ENCODE measurements at regions not wholly inside any gene's neighbourhood (a gene's known extent, or its start where the extent isn't known, plus 50 kb on each side); places are given as distances from the start of the nearest gene placed in this dataset.

- TF ChIP-seq SIN3A (IDR thresholded peaks at IDR 0.05; ENCODE audit: borderline replicate concordance, low read depth, low read length) (no peak), CHD2 (IDR thresholded peaks at IDR 0.05; ENCODE audit: low read length, partially characterized antibody) (no peak)
These were observed 557.3 kb upstream of the ANO5 start for GRCh38 chr11:21635394-21636145.
